Kidney tubule cell (primary cell): ENCODE measurements at regions not wholly inside any gene's neighbourhood (a gene's known extent, or its start where the extent isn't known, plus 50 kb on each side); places are given as distances from the start of the nearest gene placed in this dataset.

Source experiments
- DNase-seq: peaks from one replicate; pipeline ENCODE4 v3.0.0-alpha.2; 2018; ENCODE audit warnings: low spot score

DNA sequence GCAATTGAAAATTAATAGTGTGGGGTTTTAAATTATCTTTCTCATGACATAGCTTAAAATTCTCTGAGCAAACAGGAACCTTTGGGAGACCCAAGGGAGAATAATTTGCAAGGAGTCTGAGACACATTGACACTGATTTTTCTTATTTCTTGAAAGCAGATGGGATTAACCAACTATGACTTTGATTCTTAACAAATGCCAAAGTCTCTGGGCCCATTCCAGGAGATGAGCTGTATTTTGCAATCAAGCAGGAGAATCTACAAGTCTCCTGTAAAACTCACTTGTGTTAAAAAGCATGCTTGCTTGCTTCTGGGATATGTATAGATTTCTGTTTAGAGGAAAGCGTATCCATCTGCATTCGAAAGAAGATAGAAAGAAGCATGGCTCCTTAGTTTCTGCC, 71.3 kb upstream of the STT3B start:
- DNase-seq = no peak

DNA sequence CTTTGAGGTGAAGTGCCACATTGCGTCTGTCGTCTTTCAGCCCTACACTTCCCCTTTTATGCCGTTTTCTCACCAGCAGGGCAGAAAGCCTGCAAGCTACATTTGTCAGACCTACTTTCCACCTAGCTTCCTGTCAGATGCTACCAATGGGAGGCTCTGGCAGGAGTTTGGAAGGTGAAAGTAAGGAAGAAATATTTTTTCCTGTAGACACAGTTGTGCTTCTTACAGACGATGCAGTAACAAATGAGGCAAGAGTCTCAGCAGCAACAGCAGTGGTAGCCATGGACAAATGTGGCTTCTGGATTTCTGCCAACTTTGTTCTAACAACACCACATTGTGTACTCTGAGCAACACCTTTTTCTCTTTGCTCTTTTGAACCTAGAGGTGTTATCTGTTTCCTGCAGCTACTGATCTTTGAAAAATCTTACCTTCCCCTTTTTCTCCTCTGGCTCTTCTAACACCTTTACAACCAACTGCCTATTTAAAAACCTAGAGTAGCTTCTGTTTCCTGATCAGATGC, 70.6 kb upstream of the STT3B start:
- DNase-seq = peak; percentile 25

DNA sequence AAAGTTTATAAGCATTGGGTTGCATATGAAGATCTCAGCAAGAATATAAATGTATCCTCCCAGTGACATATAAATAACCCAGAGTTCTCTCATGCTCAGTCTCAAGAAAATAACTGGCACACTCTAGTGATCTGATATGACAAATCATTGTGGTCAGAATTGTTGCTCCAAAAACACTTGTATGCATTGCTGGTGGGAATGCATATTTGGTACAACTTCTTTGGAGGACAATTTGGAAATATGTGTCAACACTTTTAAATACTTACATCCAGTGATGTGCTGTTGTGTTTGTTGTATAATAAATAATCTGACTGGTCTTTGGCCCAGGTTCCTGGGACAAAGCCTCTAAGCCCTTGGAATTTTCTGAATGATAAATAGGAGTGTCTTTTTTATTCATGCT, 66.7 kb upstream of the STT3B start:
- peak; percentile 20 for DNase-seq

DNA sequence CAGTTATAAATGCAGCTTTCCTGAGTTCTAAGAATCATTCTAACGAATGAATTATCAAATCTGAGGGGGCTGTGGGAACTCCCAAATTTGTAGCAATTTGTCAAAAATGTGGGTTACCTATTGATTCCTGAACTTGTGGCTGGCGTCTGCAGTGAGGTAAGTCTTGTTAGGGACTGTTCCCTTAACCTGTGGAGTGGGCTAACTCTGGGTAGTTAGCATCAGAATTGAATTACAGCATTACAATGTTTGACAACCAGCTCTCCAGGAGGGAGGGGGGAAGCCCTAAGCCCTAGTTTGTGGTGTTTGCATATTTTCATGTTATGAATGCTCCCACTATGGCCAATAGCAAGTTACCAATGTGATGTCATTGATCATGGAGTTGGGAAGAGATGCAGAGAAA, 65.9 kb upstream of the STT3B start:
- no peak for DNase-seq

DNA sequence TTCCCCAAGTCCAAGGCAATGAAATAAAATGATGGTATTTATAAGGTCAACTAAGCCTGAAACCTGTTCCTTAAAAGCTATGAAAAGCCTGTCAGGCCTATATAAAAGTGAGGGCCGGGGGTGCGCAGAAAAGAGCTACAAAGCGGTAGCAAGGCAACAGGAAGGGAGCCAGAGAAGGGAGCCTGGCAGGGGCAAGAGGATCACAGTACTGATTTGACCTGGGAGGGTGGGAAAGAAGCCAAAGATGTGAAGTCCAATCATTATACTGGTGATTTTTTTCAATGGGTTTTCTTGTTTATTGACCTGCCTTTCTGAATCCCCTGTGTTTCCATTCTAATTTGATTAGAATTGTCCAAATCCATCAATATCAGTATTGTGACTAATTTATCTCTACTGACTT, 64.3 kb upstream of the STT3B start:
- no peak for DNase-seq

DNA sequence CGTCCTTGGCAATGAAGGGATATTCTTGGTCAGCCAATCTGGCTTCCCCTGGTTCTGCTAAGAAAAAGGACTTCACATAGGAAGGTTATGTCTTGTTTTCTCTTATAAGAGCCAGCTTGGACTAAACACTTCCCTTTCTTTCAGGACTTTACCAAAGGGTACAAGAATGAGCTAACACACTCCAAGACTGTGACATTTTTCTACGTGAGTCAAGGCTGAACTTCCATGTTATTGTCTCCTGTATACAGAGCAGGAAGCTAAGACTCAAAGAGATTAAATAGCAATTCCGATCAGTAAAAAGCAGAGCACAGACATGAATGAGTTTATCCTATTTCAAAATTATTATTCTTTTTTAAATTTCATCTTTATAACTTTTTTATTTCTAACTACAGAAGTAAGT, 63.3 kb upstream of the STT3B start:
- no peak for DNase-seq

DNA sequence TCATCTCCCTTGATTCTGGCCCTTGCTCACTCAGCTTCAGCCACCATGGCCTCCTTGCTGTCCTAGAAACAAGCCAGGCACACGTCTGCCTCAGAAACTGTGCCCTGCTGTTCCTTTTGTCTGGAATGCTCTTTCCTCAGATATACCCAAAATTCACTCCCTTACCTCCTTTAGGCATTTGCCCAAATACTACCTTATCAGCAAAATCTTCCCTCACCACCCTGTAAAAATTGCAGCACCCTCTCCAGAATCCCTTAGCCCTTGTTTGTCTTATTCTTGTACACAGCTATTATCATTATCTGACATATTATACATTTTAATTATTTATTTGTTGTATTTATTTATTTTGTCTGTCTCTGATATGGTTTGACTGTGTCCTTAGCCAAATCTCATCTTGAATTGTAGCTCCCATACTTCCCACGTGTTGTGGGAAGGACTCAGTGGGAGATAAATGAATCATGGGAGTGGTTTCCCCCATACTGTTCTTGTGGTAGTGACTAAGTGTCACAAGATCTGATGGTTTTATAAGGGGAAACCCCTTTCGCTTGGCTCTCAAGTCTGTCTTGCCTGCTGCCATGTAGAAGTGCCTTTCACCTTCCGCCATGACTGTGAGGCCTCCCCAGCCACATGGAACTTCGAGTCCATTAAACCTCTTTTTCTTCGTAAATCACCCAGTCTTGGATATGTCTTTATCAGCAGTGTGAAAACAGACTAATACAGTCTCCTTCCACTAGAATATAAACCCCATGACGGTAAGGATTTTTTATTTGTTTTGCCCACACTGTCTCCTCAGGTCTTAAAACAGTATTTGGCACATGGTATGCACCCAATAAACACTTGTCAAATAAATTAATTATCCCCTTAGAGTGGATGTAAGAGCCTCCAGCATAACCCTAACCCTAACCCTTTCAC, 60.0 kb upstream of the STT3B start:
- peak; percentile 88 for DNase-seq

DNA sequence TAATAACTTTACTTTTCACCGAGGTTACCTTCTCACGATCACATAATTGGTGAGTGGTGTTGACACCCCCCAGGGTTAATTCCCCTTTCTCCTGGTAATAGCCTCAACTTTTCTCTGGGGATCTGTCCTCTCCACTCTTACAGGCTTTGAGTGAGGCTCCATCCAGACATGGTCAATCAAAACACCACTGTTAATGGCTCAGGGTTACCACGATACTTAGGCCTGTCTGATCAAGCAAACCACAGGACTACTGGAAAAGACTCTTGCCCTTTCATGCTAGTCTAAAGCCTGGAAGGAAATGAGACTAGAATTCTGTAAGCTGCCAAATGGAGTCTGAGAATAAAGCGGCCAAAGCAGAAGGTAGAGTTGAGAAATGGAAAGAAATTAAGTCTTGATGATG, 56.5 kb upstream of the STT3B start:
- no peak for DNase-seq

DNA sequence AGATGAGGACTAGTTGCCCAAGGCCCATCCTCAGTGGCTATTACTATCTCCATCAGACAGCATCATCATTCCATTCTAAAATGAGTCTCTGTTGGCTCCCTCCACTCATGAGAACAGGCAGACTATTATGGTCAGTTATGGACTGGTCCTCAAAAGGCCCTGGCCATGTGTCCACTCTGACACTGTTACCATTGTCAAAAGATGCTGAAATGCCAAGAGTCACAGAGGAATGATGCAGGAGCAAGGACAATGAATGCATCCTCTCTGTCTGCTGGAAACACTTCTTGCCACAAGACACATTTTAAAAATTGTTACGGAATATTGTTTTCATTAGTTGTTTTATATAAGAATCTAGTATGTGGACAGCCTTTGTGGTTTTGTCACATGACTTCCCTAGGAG, 53.3 kb upstream of the STT3B start:
- no peak for DNase-seq

DNA sequence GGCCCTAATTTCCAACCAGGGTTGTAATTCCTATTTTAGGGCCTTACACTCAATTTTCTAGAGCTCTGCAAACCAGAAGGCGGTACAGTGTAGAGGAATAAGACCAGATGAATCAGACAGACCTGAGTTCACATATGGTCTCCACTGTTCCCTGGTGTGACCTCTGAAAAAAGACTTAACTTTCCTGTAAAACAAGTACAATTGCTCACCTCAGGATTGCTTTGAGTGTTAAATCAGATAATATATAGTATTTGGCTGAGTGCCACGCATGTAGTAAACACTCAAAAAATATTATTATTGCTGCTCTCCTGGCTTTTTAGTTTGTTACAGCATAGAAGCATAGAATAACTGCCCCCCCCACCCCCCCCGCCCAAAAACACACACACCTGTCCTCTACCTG, 51.0 kb upstream of the STT3B start:
- DNase-seq = no peak

DNA sequence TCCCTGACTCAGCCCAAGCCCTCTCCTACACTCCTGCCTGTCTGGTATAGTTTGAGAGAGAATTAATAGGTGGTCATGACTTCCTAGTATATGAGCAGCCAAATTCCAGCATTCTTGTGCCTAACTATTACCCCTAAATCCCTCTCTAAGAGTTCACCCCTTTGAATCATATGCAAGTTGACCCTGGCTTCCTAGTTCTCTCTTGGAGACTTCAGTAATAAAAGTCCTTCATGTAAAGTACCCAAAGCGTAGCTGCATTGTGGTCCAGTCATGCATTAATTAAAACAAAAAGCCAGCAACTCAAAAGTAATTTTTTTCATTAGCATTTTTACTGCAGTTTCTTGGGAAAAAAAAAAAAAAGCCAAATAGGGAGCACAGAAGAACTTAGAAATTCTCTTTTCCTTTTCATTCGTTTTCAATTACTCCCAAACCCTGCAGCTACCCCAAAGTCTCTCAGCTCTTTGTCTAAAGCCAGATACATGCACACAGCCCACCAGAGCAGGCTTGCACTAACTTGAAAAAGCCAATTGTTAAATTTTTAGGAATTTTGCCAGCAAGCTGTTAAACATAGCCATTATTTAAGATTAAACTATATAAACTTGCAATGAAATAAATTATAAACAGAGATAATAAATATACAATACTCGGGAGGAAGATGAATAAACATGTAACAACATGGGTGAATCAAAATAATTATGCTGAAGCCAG, 50.1 kb upstream of the STT3B start:
- DNase-seq = no peak
